ENCODE measurements at regions not wholly inside any gene's neighbourhood (a gene's known extent, or its start where the extent isn't known, plus 50 kb on each side); places are given as distances from the start of the nearest gene placed in this dataset.

DNA sequence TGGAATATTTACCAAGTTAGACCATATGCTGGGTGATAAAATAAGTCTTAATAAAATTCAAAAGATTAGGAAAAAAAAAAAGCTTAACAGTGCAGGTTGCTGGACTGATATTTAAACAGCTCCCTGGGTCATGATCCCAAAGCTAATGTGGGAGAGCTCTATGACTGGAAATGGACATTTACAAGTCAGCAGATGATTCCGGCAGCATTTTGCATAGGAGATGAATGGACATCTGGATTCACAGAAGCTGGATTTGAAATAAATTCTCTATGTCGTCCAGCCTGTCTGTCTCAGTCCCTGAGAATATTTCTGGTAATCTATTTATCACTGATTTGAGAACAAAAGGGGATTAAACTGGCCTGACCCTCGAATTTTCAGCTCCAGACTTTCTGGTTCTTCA is 52.3 kb upstream of the KLHL25 start:
- intact Hi-C loops (cut with micrococcal nuclease) = no loop called here

DNA sequence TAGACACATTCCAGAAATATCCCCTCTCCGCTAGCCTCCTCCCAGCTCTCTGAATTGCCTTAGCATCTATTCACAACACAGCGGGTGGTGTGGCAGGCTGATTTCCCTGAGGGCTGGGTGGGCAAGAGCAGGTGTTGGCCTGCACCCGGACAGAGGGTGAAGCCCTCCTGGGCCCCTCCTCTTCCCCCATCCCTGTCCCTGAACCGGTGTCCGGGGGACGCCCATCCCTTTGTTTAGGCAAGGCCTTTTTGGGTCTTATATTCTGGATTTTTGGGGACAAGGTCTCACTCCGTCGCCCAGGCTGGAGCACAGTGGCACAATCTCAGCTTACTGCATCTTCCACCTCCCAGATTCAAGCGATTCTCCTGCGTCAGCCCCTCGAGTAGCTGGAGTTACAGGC is 55.2 kb upstream of the KLHL25 start:
- intact Hi-C loops (cut with micrococcal nuclease) = loop anchor here (10.0 kb wide), 2 partner anchors 335 to 775 kb away; no protein-coding TSS in a partner anchor

DNA sequence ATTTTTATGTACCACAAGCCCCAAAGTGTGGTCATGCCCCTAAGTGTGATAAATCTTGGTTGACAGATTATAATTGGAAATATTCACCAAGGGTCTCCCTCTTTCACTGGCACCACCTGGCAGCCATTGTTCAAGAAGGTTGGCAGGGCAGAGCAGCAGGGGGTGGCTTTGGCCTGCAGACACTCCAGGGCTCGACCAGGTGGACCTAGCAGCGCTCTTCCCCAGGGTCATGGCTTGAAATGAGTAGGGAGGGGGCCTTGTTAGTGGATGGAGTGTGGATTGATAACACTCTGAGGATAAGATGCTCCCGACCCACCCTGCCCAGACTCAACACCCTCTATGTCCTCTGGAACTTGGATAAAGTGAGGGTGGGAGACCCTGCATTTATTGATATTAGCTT is 58.2 kb upstream of the KLHL25 start:
- intact Hi-C loops (cut with micrococcal nuclease) = loop anchor here (10.0 kb wide), 2 partner anchors 332 to 772 kb away; no protein-coding TSS in a partner anchor

DNA sequence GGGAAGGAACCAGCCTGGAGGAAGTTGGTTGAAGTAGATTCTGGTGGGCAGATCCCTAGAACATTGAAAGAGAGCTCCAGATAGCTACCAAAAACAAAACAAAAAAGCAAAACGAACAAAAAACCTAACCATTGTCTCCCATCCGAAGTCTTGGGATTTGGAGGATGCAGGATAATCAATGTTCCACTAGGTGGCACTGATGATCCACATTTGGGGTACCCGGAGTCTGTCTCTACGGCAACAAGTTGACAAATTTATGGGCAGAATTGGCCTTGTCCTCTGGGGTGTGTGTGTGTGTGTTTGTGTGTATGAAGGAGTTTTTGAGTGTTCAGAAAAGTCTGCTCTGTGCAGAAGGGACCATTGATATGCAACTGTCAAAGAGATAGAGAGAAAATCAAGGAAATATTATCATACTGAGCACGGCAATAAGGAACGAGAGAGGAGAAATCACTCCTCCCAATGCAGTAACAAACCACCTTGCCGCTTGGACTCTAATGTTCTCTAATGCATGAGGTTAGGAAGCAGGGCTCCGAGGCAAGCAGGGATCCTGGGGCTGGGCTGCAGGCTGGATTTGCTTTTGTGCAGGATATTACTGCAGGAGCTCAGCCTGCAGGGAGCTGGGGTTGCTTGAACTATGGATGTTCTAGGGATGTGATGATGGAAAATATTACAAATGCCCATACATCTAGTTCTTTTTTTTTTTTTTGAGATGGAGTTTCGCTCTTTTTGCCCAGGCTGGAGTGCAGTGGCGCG is 59.8 kb upstream of the KLHL25 start:
- intact Hi-C loops (cut with micrococcal nuclease) = loop anchor here (10.0 kb wide), 2 partner anchors 330 to 770 kb away; no protein-coding TSS in a partner anchor

DNA sequence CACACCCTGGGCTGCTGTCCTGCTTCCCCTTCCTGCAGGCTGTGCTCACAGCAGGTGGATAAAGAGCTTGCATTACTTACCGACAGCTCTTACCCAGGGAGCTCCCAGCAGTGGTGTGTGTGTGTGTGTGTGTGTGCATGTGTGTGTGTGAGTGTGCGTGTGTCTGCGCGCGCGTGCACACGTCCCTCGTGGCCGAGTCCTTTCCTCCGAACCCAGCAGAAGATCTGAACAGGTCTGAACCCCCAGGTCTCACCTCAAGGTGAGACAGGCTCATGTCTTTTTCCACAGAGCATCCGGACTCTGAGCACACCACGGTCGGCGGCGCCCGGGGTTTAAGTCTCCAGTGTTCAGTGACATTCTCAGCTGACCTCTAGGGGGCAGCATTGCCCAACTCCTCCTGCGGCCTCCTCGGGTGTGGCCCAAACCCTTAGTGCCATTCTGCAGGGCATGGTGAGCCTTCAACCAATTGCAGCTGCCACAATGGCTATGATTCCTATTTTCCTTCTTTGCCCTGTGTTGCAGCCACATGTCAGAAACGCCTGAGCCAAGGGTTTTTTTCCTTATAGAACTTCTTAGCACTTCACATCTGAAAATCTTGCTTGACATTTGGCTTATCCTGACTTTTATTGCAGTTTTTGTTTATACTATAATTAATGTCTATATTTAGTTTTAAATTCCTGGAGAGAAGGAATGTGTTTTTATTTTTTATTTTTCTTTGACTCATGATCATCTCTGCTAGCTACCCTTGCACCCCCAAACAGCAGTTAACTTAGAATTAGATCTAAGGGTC is 64.1 kb upstream of the KLHL25 start:
- intact Hi-C loops (cut with micrococcal nuclease) = loop anchor here (2.0 to 10.0 kb wide), 4 partner anchors 326 to 1746 kb away; no protein-coding TSS in a partner anchor

DNA sequence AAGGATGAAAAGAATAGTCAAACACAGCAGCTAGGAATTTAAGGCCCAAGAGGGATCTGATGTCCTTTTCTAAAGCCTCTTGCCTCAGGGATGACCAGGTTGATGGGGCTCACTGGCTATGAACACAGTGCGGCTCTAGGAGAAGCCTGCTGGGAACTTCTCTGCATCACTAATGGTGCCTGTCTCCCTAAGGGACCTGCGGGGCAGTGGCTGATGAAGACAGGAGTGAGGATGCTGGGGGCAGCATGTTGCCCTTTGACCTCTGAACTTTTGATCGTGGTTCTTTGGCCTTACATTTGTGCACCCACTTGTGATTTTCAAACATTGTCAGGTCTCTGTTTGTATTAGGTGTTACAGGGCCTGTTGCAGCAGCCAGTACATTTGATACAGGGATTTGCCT is 64.9 kb upstream of the KLHL25 start:
- intact Hi-C loops (cut with micrococcal nuclease) = loop anchor here (2.0 to 10.0 kb wide), 4 partner anchors 325 to 1745 kb away; no protein-coding TSS in a partner anchor

DNA sequence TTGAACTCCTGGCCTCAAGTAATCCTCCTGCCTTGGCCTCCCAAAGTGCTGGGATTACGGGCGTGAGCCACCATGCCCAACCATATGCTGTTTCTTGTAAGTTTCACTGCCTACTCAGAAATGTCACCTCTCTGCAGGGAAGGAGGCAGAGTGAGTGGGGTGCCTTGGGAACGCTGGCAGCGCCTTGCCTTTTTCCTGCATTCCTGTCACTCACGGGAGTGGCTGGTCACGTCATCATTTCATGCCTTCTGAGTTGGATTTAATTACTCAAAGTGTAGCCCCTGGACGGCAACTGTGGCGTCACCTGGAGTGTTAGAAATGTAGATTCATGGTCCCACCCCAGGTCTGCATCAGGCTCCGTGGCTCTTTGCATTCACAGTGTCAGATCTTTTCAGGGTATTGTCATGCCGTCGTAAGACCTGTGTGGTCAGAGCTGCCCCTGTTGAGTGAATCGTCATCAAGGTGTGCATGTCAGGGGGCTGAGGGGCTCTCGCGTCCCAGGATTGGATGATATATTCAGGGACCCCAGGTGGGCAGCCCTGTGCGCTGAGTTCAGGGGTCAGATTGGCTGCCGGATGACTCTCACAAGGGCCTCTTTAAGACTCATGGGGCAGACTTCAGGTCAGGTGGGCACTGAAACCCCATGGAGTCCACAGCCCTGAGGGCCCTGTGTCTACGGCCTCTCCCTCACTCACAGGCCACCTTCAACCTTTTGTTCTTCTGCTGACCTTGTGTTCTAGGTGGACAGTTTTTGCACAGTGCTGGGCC is 65.9 kb upstream of the KLHL25 start:
- intact Hi-C loops (cut with micrococcal nuclease) = no loop called here

DNA sequence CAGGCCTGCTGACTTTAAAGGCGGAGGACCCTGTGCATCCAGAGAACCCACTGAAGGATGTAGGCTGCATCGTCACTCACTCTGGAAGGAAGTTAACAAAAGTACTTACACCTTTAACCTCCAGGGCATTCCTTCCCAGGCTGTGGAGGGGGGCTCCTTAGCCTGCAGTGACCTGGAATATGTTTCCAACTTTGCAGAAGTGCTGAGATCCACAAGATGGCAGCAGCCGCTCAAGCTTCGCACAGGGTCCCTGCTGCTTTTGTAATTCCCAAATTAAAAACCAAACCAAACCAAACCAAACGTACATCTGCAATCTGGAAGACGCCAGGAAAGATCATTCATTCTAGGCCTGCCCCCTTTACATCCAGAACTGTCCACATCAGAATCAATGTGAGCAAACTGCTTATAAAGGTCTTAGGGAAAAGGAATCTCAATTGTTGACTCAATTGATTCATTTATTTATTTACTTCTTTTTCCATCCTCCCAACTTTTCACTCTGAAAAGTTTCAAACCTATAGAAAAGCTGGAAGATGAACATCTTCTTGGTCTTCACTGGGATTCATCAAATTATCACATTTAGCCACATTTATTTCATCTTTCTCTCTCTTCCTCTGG is 70.5 kb upstream of the KLHL25 start:
- intact Hi-C loops (cut with micrococcal nuclease) = no loop called here

DNA sequence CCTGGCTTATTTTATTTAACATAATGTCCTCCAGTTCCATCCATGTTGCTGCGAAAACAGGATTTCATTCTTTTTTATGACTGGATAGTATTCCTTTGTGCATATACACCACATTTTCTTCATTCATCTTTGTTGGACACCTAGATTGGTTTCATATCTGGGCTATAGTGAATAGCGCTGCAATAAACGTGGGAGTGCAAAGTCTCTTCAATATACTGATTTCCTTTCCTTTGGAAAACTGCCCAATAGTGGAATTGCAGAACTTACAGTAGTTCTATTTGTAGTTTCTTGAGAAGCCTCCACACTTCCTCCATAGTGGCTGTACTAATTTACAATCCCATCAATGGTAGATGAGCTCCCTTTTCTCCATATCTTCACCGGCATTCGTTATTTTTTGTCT is 72.5 kb upstream of the KLHL25 start:
- intact Hi-C loops (cut with micrococcal nuclease) = no loop called here

DNA sequence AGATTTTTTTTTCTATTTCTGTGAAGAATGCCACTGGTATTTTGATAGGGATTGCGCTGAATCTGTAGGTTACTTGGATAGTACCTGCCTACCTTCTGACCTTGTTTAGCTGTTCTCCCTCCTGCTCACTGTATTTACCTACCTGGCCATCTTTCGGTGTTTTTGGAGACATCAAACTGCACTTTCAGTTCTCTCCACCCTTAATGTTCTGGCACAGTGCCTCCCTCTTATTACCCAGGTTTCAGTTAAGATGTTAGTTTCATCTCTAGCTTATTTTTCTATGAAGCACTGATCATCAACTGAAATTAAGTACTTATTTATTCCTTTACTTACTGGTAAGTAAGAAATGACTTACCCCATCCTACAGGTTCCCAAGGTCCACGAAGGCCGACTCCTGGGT is 74.4 kb upstream of the KLHL25 start:
- intact Hi-C loops (cut with micrococcal nuclease) = no loop called here

DNA sequence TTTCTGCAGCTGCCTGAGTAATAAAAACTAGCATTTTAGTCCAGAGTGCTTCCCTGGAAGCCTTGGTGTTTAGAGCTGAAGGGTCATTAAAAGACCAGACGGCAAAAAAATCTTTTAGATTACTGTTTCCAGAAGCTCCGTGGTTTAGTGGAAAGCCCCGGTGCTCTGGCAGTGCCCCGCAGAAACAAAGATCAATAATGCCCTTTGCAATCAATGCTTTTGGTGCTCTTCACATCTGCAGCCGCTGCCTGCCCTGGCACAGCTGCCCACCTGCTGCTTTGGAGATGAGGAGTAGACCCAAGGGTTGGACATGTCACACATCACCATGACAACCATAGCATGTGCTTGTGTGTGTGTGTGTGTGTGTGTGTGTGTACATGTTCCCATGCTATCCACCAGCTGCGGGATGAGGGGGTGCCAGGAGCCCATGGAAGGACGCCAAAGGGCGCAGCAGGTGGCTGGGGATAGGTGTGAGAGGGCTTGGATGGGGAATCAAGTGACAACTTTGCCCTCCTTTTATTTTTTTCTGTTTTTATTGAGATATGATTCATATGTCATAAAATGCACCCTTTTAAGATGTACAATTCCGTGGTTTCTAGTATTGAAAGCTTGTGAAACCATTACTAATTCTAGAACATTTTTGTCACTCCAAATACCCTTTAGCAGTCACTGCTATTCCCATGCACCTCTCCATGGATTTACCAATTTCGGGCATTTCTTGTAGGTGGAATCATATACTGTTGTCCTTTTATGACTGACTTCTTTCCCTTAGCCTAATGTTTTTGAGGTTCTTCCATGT is 75.7 kb upstream of the KLHL25 start:
- intact Hi-C loops (cut with micrococcal nuclease) = no loop called here

DNA sequence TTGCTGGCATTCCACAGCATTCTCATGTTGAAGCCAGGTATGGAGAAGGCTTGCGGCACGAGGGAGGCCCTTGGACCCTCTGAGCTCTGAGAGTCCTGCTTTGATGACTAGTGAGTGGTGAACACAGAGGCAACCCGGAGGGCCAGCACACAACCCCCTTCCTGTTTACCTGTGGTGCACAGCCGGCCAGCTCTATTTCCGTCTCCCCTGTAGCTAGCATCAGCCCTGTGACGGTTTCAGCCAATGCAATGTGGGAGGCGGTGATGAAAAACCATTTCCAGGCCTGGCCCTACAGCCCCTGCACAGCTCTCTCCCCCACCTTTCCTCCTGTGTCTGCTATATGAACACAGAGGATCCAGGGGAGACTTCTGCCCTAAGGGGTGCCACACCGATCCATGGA is 76.8 kb upstream of the KLHL25 start:
- intact Hi-C loops (cut with micrococcal nuclease) = no loop called here

DNA sequence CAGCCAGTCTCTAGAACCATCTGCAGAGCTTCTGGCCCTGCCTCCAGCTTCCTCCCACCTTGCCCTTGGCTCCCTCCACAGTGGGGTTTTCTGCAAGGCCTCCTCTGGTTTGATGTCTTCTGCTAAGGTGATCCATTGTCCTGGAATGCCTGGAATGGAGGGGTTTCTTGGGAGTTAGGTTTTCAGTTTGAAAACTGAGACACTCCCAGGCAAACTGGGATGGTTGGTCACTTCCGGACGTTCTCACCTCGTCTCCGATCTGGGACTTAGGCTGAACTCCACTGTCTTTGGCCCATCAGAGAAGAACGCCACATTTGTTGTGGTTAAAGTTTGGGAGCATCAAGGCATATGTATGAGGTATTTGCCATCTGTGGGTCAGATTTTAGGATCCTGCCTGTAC is 77.4 kb upstream of the KLHL25 start:
- intact Hi-C loops (cut with micrococcal nuclease) = no loop called here

DNA sequence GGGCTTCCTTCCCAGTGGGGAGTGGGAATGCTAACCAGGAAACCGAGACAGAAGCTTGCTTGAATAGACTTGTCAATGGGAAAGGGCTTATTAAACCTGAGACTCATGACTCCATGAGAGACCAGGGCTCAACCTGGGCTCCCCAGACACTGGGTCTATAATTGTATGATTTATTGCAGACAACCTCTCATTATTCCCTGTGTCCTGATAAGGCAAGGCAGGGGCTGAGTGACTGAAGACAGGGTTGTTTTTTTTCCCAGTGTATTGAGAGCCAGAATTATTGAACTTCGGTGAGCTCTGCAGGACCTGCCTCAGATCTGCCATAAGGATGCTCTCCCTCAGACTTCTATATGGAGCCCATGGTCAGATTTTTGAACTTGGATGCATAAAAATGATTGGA is 79.5 kb upstream of the KLHL25 start:
- intact Hi-C loops (cut with micrococcal nuclease) = no loop called here

DNA sequence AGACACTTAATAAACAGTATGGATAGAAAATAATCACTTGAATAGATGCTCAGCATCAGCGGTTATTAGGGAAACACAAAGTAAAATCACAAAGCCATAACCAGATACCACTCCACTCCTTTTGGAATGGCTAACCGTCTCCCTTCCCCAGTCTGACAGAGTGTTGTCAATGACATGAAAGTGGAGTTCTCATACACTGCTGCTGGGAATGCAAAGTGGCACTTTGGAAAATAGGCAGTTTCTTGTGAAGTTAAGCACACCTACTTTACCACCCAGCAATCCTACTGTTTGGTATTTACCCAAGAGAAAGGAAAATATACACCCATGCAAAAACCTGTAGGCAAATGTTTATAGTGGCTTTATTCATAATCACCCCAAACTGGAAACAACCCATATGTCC is 81.0 kb upstream of the KLHL25 start:
- intact Hi-C loops (cut with micrococcal nuclease) = no loop called here

DNA sequence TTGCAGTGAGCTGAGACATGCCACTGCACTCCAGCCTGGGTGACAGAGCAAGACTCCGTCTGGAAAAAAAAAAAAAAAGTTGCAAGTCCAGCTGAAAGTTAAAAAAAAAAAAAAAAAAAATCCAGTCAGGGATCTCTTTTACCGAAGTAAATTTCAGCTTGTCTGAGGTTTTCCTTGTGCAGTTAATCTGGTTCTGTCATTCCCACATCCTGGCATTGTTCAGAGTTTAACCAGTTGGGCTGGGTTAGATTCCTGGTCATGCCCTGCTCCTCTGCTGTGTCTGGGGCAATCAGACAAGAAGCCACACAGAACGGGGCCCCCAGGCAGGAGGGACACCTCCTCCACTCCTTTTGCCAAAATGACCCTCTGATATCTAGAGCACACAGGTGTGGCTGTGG is 84.1 kb upstream of the KLHL25 start:
- intact Hi-C loops (cut with micrococcal nuclease) = no loop called here

DNA sequence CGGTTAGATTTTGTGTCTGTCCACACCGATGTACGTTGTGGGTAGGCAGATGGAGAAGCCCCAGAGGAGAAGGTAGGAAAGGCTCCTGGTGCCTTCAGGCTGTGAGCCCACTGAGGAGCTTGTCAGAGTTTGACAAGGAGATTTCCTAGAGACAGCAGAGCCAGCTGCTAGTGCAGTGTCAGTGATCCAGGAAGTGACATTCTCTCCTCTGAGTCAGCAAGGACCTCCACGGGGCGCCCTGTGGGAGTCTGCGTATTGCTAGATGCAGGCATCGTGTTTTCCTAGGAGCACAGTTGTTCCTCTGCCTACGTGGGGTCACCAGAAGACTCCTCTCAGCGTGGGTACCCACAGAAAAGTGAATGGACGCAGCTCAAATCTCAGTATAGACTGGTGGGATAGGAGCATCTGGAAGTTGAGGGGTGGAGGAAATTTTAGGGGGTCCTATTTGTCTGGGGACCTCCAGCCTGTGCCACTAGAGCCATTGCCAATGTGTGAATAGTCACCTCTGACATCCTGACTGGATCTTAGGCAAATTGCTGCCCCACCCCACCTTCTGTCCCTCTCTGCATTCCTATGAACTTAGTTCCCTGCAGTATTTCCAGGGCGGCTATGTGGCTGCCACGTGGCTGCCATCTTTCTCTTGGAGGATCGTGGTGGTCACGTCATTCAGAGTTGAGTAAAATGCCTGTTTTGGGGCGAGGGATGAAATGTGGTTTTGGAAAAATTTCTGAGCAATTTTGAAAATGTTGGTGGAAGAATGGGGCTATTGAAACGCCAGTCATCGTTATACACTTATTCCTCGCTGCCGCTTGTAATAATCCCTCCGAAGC is 84.8 kb upstream of the KLHL25 start:
- intact Hi-C loops (cut with micrococcal nuclease) = no loop called here

DNA sequence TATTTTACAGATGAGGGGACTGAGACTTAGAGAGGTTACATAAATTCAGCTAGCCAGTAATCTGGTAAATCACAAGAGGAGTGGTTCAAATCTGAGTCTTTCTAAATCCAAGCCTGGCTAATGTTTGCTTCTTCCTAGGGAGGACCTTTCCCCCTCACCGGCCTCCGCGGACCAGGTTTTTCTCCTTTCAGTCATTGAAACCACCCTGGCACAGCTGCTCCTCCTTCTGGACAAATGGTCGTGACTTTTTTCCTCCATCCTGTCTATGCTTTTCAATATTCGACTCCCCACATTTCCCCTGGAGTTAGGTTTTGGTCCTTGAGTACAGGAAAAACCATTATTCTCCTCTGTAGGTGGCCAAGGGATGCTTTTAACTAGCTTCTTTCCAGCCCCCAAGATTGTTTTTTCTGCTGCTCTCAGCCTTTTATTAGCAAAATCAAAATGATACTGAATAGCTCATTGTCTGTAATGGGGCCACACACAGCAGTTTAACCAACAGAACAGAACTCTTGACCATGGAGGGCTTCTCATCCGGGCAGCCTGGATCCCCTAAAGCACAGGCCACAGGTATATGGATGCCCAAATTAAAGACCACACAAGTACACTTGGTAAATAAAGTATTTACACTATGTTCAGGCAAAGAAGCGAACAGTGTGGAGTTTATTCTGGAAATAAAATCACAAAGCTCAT is 85.9 kb upstream of the KLHL25 start:
- intact Hi-C loops (cut with micrococcal nuclease) = no loop called here

DNA sequence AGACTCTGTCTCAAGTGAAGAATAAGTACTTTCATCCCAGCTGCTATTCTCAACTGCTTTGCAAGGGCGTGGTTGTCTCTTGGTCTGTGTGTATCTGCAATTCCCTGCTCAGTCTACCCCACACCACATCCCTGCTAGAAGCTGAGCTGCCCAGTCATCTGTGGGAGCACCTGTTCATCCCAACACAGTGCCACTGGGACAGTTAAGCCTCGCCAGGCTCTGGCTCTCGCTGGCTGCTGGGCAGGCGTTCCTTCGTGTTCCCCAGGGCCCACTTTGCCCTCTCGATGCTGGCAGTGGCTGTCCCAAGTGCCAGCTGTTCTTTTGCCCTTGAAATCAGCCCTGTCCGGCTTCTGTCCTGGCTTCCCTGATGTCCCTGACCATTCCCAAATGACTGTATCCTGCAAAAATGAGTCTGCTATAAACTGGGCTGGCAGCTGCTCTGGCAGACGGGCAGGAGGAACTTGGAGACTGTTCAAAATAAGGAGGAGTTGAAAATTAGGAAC is 91.6 kb upstream of the KLHL25 start:
- intact Hi-C loops (cut with micrococcal nuclease) = no loop called here

All from T-helper 1 cell treated with Interleukin-12 subunit alpha and Interleukin-12 subunit beta and Interleukin-4 antibody, amounts not matched to agents 30 ng/mL and 1 ng/mL, for 36 hours (primary cell).